NB4 (cell line): ENCODE measurements at regions not wholly inside any gene's neighbourhood (a gene's known extent, or its start where the extent isn't known, plus 50 kb on each side); places are given as distances from the start of the nearest gene placed in this dataset.

Experiments used
- POLR2A ChIP-seq: IDR thresholded peaks from 2 replicates; pipeline ENCODE4 v1.6.1; 2011; ENCODE audit warnings: mild to moderate bottlenecking; ENCODE audit not compliant: insufficient read length; ENCODE audit errors: extremely low read depth
- TF ChIP-seq, protein P1 (sequence below): IDR thresholded peaks from one replicate; pipeline ENCODE4 v1.5.1; 2012; ENCODE audit warnings: low read depth, low read length
- TF ChIP-seq, protein P2 (sequence below): IDR thresholded peaks from 2 replicates; pipeline ENCODE4 v1.6.1; 2011; ENCODE audit warnings: low read depth, low read length

DNA sequence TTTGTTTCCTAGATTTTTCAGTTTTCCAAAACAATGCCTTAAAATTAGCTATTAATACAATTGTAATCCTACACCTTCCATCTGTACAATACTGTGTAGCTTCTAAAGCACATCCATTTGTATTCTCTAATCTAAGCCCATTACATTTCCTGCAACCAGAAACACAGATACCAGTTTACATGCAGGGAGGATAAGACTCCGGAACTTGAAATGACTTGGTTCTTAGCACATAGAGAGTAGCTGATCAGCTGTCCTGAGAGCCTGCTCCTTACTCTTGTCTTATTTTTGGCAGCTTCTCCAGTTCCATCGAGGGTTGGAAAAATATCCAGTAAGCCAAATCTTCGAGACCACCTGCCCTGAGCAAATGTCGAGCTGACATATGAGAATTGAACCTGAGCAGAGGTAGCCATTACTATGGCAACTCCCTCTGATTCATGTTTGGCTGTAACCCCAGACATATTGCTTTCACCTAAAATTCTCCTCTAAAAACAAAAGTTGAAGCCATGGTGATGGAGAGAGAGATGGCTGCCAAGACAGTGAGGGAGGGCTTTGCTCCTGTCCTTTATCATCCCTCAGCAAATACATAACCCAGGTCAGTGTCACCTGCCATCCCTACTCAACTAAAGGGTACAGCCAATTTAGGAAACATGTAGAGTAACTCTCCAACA lies 542.8 kb downstream of the IRS1 start:
- TF ChIP-seq, protein P1, sequence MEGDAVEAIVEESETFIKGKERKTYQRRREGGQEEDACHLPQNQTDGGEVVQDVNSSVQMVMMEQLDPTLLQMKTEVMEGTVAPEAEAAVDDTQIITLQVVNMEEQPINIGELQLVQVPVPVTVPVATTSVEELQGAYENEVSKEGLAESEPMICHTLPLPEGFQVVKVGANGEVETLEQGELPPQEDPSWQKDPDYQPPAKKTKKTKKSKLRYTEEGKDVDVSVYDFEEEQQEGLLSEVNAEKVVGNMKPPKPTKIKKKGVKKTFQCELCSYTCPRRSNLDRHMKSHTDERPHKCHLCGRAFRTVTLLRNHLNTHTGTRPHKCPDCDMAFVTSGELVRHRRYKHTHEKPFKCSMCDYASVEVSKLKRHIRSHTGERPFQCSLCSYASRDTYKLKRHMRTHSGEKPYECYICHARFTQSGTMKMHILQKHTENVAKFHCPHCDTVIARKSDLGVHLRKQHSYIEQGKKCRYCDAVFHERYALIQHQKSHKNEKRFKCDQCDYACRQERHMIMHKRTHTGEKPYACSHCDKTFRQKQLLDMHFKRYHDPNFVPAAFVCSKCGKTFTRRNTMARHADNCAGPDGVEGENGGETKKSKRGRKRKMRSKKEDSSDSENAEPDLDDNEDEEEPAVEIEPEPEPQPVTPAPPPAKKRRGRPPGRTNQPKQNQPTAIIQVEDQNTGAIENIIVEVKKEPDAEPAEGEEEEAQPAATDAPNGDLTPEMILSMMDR, result no peak
- TF ChIP-seq POLR2A, result no peak
- TF ChIP-seq, protein P2, sequence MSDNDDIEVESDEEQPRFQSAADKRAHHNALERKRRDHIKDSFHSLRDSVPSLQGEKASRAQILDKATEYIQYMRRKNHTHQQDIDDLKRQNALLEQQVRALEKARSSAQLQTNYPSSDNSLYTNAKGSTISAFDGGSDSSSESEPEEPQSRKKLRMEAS, result no peak
